GM18951 (cell line): ENCODE measurements at regions not wholly inside any gene's neighbourhood (a gene's known extent, or its start where the extent isn't known, plus 50 kb on each side); places are given as distances from the start of the nearest gene placed in this dataset.

Experiments used
- POLR2A ChIP-seq: IDR thresholded peaks from 4 replicates; pipeline ENCODE4 v1.6.1; 2011; ENCODE audit warnings: mild to moderate bottlenecking; ENCODE audit not compliant: insufficient read length, insufficient read depth; ENCODE audit errors: extremely low read depth
- in situ Hi-C: fragments of 300-500 bp; cut with MboI; formaldehyde crosslinking; loops from one replicate; pipeline ENCODE4 v1.12.0; 2022; ENCODE audit warnings: low sequenced_read_pairs, mixed read lengths, inconsistent platforms; ENCODE audit not compliant: unreplicated experiment

DNA sequence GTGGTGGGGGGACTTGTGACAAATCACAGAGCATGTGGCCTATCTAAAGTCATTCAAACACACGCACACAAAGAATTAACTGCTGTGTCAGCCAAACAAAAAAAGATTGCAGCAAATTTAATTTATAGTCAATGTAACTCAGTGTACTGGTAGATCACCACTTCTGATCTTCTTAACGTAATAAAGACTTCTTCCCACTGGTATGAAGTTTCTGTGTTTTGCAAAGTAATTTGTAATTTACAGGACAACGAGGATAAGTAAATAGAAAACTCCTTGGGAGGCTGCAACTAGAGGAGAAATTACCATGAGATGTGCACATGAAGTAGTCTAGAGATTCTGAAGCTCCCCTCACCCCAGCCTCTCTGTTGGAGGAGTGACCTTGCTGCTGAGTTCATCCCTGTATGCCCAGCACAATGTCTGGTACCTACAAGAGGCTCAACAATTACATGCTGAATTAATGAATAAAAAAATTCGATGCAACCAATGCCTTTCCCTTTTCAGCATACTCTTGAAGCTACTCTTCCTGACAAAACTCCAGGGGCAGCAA lies 207.3 kb downstream of the ARRDC4 start:
- no peak for TF ChIP-seq POLR2A
- in situ Hi-C loops = no loop called here

DNA sequence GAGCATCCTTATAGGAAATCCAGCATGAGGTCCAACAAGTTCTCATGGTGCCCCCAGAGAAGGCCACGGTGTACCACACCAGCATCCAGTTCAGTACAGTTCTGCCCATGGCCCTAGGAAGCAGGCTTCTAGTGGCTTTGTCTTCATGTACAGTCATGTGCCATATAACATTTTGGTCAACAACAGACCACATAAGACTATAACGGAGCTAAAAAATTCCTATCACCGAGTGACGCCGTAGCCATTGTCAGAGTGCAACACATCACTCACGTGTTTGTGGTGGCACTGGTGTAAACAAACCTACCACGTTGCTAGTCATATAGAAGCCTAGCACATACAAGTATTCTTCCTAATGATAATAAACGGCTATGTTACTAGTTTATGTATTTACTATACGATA lies 209.0 kb downstream of the ARRDC4 start:
- no peak for TF ChIP-seq POLR2A

DNA sequence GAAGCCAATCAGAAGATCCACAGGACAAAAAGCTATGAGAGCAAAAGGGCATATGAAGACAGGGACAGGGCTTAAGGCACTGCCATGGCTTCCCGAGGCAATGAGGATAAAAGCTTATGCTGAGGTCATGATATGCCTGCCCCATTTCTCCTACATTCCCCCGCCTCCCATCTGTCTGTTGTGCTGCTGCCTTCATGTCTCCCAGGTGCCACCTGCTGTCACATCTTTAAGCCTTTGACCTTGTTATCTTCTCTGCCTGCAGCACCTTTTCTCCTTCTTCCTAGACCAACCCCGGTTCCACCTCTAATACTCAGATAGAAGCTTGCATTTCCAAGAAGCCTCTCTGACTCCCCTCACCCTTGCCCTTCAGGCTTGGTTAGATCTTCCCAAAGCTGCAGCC lies 213.8 kb downstream of the ARRDC4 start:
- no peak for TF ChIP-seq POLR2A
- in situ Hi-C loops = no loop called here

More for the DNA sequence above, 209.0 kb downstream of the ARRDC4 start:
- in situ Hi-C loops = no loop called here

DNA sequence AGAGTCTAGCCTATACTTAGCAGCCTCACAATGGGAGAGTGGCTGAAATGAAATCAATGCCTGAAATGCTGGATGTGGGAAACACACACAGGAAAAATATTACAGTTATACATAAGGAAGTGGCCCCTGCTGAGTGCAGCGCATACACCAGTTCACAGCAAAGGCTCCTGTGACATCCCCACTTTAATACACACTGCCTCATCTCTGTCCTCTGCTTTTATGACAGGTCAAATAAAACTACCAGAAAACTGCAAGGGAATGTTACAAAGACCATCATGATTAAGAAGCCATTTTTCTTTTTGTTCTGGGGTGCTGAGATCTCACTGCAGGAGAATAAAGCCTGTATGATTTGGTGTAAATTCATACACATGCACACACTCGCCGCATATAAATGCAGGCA lies 214.3 kb downstream of the ARRDC4 start:
- TF ChIP-seq POLR2A = no peak
- in situ Hi-C loops = loop anchor here (25.0 kb wide), 1 partner anchor 263 kb away; no protein-coding TSS in a partner anchor

DNA sequence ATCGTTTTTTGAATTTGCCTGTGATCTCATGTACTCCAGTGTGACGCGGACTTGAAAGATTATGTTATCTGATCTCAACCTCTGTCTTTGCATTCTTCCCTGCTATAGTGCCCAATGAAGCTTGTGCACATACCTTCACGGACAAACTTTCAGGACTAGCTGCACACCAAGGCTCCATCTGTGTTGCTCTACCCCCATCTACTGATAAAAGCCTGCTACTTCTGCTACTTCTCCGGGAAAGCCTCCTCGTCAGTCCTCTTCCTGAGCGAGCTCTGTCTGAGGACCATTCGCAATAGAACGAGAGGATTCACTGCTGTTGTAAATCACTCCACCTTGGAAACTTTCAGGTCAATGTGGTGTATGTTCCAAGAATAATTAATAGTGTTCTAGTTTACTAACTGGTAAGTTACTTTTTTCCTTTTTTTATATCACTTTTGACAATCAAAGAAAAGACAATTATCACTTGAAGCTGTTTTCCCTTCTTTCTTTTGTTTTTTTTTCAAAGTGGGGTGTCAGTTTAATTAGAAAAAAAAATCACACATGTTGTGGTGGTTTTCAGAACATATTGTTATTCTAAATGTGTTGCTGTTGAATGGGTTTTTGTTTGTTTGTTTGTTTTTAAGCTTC lies 217.6 kb downstream of the ARRDC4 start:
- in situ Hi-C loops = loop anchor here (25.0 kb wide), 1 partner anchor 266 kb away; no protein-coding TSS in a partner anchor
- TF ChIP-seq POLR2A = no peak

DNA sequence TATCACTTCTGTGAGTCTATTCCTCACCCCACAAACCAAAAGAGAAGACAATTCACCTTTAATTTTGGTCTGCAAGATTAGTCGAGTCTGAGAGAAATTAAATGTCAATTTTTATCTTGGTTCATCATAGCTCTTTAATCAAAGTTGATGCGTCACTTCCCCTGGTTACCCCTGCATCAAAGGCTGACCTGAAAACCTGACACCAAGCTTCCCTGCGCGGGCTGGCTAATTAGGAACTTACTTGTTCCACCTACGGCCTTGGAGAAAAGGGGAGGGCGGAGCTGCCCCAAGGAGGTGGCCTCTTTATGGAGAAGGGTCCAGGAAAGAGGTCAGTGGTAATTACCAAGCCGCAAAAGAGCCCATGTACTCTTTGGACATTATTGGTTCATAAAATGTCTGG lies 218.4 kb downstream of the ARRDC4 start:
- TF ChIP-seq POLR2A = no peak
- in situ Hi-C loops = loop anchor here (25.0 kb wide), 1 partner anchor 267 kb away; no protein-coding TSS in a partner anchor

DNA sequence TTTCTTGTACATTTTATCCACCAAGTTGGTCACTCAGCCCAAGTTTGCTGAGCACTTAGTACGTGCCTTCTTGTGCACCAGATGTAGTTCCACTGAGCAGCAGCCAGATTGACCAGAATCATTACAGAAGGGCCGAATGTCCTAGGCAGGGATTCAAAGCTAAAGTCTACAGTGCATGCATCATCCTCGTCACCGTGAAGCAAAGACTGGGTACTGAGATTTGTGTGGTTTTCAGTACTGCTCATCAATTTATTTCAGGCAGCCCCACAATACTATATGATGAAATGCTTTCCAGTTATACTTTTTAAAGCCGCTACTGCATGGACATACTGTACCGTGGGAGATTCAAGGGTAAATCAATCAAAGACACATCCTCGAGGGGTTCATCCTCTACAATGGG lies 227.0 kb downstream of the ARRDC4 start:
- TF ChIP-seq POLR2A = no peak
- in situ Hi-C loops = loop anchor here (25.0 kb wide), 1 partner anchor 275 kb away; no protein-coding TSS in a partner anchor

DNA sequence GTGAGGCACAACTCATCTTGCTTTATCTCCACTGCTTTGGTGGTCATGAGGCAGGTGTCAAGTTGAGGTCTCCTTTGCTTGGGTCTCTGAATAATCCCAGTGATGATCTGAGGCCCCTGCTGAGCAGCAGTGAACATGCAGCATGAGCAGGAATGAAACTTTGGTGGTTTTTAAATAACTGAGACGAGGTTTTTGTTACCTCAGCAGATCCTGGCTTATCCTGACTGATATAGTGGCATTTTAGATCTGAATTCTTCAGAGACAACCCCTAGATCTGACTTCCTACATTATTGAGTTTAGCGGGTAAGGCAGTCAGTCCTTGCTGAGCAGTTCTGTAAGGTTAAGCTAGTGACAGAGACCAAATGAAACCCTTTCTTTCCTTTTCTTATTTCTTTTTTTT lies 230.4 kb downstream of the ARRDC4 start:
- no peak for TF ChIP-seq POLR2A
- in situ Hi-C loops = loop anchor here (25.0 kb wide), 1 partner anchor 279 kb away; no protein-coding TSS in a partner anchor

DNA sequence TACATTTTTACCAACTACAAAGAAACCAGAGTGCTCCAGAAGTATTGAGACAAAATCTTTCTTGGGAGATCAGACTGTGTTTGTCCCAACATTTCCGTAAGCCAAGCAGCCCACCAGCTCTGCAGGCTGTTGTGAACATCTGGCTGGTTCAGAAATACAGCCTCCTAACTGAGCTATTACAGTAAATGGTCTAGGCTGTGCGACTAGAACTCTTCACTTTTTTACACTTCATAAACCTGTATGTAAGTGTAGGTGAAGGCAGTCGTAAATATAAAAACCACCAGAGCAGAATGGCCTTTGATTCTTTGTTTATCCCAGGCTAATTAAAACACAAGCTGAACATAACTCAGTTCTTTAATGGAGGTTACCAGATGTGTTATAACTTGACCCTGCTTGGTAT lies 235.3 kb downstream of the ARRDC4 start:
- in situ Hi-C loops = loop anchor here (25.0 kb wide), 1 partner anchor 283 kb away; no protein-coding TSS in a partner anchor
- no peak for TF ChIP-seq POLR2A

DNA sequence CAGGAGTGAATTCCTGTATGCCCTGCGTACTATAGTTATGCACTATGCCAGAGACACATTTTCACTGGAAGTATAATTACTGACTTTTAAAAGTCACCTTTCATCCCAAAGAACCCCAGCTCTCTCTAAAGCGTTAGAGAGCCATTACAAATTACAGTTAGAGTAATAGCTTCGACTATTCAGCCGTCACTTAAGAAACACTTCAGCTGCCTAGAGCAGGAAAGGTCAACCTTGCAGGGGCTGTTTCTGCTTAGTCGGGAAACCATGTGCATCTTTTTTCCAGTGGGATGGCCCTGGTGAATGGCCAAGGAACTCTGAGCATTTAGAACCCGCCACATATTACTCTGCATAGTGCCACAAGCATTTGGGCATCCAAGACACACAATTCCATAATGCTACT lies 235.9 kb downstream of the ARRDC4 start:
- no peak for TF ChIP-seq POLR2A
- in situ Hi-C loops = loop anchor here (25.0 kb wide), 1 partner anchor 284 kb away; no protein-coding TSS in a partner anchor

DNA sequence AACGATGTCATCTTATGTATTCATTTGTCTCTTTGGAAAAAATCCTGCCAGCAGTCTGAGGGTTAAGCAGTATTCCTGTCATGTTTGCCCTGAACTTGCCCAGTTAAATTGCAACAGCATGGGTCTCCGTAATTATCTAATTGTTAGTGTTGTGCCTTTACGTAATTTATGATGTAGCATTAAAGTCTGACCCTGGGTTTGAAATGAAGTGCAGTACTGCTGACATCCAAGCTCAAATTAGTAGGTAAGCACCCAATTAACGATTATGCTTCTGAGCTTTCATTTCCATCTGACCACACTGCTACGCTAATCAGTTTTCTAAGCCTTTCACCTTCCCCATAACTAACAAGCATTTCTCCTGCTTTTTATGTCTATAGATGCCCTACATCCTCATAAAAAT lies 241.8 kb downstream of the ARRDC4 start:
- in situ Hi-C loops = no loop called here

DNA sequence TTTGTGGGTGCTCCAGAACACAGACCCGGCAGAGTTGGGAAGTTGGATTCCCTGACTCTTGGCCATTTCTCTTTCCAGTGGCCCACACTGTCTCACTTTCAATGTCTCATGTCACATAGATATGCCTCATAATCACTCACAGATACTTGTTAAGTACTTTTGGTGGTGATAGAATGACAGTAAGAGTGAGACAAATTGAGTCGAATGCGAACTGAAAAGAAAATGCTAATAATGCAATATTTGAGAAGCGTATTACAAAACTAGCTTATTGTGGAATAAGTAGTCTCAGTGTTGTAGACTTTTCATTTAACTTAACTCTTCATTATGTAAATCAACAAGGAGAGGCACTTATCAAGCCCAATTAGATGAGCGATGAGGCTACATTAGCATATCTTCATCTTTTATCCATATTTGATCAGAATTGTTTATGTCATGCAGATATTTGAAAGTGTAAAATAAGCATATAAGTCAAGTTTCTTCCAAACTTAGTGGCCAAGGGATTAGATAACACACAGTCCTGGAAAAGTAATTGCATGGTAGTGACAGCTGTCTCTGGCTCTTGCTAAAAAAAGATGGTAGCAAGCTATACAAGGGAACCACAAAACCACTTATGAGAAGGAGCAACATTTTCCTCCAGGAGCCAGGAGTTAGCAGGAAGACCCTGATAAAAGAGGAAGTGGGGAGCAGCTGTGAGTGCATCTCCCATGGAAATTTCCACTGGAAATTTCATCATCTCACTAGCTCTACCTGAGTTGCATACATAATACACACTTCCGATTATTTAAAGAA lies 243.6 kb downstream of the ARRDC4 start:
- TF ChIP-seq POLR2A = no peak
- in situ Hi-C loops = no loop called here

More for the DNA sequence above, 241.8 kb downstream of the ARRDC4 start:
- no peak for TF ChIP-seq POLR2A

DNA sequence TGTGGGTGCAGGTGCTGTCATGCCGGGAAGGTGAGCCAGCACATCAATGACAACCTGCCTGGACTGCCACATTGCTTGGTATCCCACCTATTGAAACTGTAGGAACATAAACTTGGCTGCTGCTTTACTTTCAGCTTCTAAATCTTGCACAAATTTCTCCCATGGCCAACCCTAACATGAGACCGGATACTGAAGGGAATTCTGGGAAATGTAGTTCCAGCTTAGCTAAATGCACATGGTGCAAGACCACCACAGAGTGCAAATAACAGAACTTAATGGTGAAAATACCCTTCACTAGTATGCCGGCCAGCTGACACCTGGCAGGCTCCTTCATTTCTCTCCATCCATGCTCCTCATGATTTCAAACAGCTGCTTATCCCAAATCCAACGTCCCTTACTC lies 247.4 kb downstream of the ARRDC4 start:
- in situ Hi-C loops = no loop called here
- TF ChIP-seq POLR2A = no peak

DNA sequence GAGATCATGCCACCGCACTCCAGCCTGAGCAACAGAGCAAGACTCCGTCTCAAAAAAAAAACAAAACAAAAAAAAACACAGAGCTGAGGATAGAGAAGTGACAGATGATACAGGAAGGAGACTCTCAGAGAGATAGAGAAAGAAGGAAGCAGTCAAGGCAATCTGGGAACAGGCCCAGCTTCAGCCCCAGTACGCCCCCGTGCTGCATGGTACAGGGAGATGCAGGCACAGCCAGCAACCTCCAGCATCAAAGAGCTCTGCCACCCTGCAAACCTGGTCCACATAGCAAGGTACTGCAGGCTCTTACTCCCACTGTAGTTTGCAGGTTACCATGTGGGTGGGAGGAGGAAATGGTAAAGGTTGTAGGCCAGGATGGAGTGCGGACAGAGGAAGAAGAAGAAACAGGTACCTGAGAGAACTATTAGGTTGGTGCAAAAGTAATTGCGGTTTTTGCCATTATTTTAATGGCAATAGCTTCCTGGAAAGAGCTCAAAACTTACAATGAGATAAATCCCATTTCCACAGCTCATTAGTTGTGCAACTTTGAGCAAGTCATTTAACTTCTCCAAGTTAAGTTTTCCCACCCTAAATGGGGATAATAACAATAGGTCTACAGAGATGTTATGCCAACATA lies 253.0 kb downstream of the ARRDC4 start:
- in situ Hi-C loops = no loop called here
- TF ChIP-seq POLR2A = no peak

DNA sequence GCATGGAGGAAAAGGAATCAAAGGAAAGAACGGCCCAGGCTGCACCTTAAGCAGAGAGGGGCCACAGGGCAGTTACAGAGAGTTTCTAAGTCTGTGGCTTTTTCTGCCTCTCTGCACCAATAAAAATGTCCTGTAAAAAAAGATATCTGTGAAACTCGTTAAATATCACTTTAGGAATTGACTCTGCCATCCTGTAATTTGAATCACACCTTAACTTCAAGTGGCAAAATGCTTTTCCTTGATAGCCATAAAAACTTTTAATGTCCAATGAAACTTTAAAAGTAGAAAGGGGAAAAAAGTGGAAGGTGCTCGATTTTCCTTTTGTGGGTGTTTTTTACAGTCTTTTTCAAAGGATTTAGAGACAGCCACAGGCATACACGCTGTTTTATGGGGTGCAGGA lies 255.7 kb downstream of the ARRDC4 start:
- no peak for TF ChIP-seq POLR2A
- in situ Hi-C loops = no loop called here
